ENCODE measurements at regions not wholly inside any gene's neighbourhood (a gene's known extent, or its start where the extent isn't known, plus 50 kb on each side); places are given as distances from the start of the nearest gene placed in this dataset.
A peak's percentile ranks its signal among the peaks of the same experiment; 100 is the strongest.

DNA sequence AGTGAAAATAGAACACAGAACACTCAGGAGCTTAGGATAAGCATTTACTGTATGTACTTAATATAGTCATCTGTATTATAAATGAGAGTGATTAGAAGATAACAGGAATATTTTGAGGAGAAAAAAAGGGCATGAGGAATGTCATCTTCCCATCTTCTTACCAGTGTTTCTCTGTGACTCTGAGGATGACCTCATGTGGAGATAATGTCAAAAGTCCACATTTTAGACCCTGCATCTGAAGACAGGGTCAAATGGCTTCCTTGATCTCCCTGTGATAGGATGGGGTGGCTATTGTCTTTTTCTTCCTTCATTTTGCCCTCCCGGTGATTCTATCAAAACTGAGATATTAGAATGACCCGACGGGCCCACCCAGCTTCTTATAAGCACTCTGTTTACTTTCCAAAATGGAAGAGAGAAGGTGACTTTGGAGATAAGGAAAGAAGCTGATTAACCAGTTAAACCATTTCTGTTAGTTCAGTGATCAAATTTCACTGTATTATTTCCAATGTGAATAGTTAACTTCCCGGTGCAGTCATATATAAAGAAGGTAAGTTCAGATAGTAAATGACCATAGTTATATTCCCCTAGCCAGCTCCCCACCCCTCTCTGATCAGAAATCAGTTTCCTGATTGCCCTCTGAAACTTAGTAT, 115.7 kb upstream of the SALL4 start:
- DNase-seq = no peak

GRCh38 chr20:51916244-51916643, 113.9 kb upstream of the SALL4 start:
- DNase-seq = no peak

DNA sequence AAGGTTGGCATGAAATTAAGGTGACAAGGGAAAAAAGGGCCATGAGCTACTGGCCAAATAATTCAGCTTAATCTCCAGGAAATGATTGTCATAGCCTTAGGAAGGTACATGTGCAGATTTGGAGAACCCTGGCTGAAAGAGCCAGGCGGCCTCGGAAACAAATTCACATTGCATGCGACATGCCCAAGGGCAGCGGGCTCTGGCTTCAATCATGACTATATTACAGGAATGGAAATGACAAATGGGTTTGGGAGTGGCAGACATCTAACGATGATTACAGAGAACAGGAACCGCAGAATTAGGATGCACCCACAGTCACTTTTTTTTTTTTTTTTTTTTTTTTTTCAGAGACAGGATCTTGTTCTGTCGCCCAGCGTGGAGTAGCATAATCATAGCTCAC, 112.4 kb upstream of the SALL4 start:
- DNase-seq = no peak

GRCh38 chr20:51910321-51911050, 108.2 kb upstream of the SALL4 start:
- DNase-seq = no peak

DNA sequence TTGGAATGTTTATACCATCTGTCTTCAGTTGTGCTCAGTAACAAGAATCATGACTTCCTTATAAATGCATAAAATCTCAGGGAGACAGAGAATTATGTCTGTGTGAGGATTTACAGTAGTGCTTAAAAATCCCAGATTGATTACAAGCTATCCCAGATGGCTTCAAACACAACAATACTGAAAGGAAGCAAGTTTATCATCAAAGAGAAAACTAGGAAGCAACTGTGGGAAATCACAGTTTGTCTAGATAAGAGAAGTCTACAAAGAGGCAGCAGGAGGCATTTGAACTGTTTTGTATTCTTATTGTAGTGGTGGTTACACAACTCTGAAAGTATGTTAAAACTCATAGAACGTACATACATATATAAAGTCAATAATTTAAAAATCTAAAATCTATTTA, 104.4 kb upstream of the SALL4 start:
- DNase-seq = no peak

DNA sequence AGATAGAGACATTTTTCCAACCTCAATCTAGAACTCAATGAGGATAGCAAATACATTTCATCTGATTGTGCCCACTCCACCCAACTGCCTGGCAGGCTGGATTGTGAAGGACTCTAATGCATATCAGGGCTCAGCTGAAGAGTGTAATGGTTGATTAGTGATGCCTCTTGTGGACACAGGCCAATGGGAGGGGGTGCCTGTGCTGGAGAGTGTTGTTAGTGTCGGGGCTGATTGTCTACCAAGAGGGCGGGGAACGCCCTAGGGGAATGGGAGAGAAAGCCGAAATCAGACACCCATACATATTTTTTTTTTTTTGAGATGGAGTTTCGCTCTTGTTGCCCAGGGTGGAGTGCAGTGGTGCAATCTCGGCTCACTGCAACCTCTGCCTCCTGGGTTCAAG, 103.7 kb upstream of the SALL4 start:
- peak; percentile 62 for DNase-seq

GRCh38 chr20:51902933-51903332, 100.6 kb upstream of the SALL4 start:
- no peak for DNase-seq

DNA sequence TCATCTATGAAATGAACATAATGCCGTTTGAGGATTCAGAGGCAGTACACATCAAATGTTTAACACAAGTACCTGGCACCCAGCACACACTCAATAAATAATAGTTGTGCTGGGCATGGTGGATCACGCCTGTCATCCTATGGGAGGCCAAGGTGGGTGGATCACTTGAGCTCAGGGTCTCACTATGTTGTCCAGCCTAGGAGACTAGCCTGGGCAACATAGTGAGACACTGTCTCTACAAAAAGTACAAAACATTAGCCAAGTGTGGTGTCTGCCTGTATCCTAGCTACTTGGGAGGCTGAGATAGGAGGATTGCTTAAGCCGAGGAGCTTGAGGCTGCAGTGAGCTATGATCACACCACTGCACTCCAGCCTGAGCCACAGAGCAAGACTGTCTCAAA, 98.1 kb upstream of the SALL4 start:
- no peak for DNase-seq

DNA sequence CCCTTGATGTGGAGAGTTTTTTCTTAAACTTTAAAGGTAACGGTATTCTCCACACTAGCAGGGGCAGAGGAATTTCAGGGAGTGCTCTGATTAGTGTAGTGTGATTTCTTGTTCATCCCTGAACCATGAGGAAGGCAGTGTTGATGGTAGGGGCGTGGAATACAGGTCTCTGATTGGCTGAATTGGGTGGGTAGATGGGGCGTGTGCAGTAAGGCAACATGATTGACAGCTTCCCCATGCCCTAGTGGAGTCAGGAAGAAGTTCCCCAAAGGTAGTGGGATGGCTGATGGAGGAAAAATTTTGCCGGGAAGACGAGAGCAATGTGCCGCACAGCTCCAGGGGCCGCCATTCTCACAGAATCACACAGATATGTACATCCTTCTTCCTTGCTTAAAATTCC, 97.4 kb upstream of the SALL4 start:
- DNase-seq = no peak

- no peak for DNase-seq
Observed at GRCh38 chr20:51898788-51899187, 96.5 kb upstream of the SALL4 start.

- no peak for DNase-seq
Observed at GRCh38 chr20:51894619-51895018, 92.3 kb upstream of the SALL4 start.

DNA sequence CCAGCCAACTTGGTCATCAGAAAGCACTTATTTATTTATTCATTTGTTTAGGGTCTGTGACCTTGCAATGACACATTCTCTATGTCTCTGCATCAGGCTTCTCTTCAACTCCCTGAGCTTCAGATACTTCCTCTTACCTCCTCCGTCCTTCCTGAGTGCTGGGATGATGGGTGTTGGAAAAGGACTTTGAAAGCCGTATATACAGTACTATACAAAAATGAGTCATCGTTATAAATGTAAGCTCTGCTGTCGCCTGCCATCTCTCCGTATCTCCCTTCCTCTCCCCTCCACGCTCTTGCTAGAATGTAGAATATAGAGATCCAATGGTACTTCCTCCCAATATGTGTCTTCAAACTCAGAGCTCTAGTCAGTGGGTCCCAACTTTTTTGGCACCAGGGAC, 91.9 kb upstream of the SALL4 start:
- no peak for DNase-seq

DNA sequence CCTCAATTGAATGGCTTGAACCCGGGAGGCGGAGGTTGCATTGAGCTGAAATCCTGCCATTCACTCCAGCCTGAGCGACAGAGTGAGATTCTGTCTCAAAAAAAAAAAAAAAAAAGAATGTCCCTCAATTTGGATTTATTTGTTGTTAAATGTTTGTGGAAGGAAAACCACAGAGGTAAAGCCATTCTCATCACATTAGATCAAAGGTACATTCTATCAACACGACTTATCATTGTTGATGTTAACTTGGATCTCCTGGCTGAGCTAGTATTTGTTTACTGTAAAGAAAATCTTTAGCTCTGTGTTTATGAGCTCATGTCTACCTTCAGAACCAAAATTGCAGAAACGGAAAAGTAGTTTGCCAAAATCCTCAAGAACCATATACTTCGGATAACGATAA, 91.4 kb upstream of the SALL4 start:
- no peak for DNase-seq

- no peak for DNase-seq
Observed at GRCh38 chr20:51890003-51890402, 87.7 kb upstream of the SALL4 start.

DNA sequence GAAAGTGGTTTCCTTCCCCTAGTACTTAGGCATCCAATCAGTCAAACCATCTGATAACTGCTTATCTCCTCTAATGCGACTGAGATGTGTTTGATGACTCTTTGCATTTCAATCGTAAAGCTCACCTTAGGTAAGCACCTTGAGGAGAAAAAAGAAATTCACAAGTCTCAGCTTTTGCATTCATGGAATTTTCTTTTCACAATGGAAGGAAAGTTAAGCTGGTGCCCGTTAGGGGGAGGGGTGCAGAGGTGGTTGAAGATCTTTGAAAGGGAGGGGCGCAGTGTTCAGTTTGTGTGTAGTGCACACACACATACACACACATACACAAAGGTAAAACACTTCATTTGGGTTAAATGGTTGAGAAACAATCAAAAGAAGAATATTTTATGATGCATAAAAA, 87.1 kb upstream of the SALL4 start:
- DNase-seq = no peak

DNA sequence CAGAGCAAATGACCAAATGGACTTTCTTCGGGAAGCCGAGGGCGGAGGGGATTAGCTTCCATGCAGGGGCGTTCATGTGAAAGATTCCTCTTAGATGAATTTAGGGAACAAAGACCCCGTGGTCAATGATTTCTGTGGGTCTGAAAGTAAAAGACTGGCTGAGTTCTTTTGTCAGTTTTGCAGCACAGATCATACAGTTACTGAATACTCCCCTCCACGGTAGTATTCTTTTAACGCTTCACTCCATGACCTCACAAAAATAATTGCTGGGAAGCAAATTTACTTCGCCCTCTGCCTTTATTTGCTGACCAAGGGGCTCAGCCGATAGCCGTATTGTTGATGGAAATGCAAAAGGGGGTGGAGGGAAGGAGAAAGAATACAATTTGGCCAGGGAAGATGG, 86.0 kb upstream of the SALL4 start:
- no peak for DNase-seq

DNA sequence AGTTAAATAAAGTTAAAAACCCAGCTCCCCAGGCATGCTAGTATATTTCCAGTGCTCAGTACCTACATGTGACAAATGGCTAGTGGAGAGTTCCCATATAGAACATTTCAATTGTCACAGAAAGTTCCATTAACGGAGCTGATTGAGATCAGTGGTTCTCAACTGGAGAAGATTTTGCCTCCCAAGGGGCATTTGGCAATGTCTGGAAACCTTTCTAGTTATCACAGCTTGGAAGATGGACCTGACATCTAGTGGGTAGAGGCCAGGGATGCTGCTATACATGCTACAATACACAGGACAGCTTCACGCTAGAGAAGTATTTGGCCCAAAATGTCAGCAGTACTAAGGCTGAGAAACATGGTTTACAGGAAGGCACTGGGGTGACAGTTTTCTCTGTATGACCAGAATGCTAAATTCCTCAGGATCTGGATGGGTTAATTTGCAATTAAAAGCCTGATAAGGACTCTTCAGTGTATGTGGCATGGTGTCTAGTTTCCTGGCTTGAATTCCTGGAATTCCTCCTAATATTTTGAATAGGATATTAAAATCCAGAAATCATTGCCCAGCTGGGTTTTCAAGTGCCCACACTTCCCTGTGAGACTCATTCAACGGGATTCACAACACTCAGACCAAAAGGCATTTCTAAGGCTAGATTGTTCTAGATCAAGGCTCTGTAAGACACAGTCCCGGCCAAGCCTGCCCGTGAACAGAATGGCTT, 84.7 kb upstream of the SALL4 start:
- no peak for DNase-seq

- DNase-seq = no peak
Observed at GRCh38 chr20:51886341-51886740, 84.0 kb upstream of the SALL4 start.

DNA sequence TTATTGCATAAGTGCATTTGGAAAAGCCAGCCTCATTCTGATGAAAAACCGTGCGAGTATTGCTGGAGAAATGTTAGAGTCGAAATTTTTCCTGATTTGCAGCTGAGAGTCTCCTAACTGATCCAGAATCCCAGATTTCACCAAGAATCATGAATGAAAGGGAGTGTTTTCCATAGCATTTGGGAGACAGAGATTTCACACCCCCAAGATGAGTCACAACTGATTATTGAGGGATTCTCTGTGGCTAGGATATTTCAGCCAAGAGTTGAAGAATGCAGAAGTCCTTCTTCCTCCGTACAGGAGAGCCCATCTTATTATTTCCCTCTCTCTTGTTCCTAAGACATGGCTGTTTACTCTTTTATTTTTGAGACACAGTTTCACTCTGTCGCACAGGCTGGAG, 82.2 kb upstream of the SALL4 start:
- no peak for DNase-seq

DNA sequence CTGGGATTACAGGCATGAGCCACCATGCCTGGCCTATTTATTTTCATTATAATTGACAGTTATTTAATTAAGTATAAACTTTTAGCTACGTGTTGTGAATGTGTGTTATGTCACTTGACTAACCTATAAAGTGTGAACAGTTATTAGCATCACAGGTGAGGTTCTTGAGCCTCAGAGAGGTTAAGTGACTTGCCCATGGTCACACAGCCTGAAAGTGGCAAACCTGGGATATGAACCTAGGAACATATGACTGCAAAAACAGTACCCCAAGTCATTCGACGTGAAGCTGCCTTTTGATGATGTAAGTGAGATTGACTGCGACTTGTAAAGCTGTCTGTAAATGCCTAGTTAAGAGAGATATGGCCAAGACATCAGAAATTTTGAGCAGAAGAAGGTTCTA, 77.9 kb upstream of the SALL4 start:
- no peak for DNase-seq

GRCh38 chr20:51876313-51876940, 74.1 kb upstream of the SALL4 start:
- no peak for DNase-seq

DNA sequence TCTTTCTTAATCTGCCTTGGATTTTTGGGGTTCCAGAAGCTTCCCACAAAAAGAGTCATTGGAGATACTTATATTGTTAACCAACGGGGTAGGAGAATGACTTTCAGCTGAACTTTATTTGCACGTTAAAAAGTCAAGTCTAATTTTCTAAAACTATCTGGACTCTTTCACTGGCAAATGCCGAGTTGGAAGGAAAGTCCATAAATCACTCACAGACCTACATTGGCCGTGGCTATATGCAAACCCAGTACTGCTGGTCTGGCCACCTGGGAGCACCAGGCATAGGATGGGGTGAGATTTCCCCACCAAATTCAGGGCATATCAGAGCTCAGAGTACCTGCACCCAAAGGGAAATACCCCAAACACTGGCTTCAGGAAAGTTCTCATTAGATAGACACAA, 71.3 kb upstream of the SALL4 start:
- DNase-seq = no peak

DNA sequence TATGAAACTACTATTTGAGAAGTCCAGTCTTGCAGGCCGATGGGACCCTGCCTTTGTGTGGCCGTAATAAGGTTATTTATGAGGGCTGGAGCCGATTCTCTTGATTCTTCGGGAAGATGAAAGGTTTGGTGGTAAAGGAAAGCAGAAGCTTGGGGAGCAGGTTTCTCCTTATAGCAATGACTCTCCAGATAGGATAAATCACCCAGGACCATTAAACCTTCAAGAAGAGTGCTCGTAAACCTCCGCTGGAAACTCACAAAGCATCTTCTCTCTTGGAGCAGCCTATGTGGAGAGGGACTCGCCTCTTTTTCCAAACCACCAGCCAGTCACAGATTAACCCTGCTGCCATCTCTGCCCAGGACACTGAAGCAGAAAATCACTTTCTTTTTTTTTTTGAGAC, 69.6 kb upstream of the SALL4 start:
- no peak for DNase-seq

DNA sequence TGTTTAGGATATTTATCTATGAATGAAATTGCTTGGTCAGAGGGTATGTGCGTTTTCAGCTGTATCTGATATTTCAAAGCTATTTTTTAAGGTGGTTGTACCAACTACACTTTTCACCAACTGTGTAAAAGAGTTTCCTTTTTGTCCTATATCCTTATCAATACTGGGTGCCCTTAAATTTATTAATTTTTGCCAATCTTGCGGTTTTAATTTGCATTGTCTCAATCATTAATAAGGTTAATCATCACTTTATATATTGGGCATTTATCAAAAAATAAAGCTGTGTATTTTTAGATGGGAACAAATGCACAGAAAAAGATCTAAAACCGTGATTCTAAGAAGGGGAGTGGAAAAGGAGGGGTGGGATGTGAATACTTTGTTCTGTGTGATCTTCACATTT, 66.7 kb upstream of the SALL4 start:
- no peak for DNase-seq

All from NCI-H1436 treated with DMSO at 0.1 percent for 48 hours (cell line).